Neural crest cell (in vitro differentiated cells): ENCODE measurements at regions not wholly inside any gene's neighbourhood (a gene's known extent, or its start where the extent isn't known, plus 50 kb on each side); places are given as distances from the start of the nearest gene placed in this dataset.

ENCODE experiments used
- DNase-seq: peaks from one replicate; pipeline ENCODE4 v3.0.0; 2021; ENCODE audit warnings: low read depth, mixed read lengths, low spot score
- H3K27ac Mint-ChIP-seq: one replicate; pipeline ENCODE4 v1.8.0; 2021; ENCODE audit warnings: mild to moderate bottlenecking, mixed read lengths; ENCODE audit not compliant: unreplicated experiment
- H3K27me3 Mint-ChIP-seq: 2 replicates; pipeline ENCODE4 v1.8.0; 2021; ENCODE audit warnings: low read depth, mild to moderate bottlenecking, mixed read lengths
- H3K36me3 Mint-ChIP-seq: 2 replicates; pipeline ENCODE4 v1.8.0; 2021; ENCODE audit warnings: low read depth, mild to moderate bottlenecking, mixed read lengths
- H3K4me1 Mint-ChIP-seq: 2 replicates; pipeline ENCODE4 v1.8.0; 2021; ENCODE audit warnings: mixed read lengths
- H3K4me3 Mint-ChIP-seq: one replicate; pipeline ENCODE4 v1.8.0; 2021; ENCODE audit warnings: mild to moderate bottlenecking, mixed read lengths
- H3K9me3 Mint-ChIP-seq: 2 replicates; pipeline ENCODE4 v1.8.0; 2021; ENCODE audit warnings: mixed read lengths
- CTCF ChIP-seq: fragments of 200-600 bp; sonication (generic); conservative IDR thresholded peaks from 2 replicates; pipeline ENCODE4 v1.5.0; 2021; ENCODE audit warnings: antibody characterized with exemption, mild to moderate bottlenecking

DNA sequence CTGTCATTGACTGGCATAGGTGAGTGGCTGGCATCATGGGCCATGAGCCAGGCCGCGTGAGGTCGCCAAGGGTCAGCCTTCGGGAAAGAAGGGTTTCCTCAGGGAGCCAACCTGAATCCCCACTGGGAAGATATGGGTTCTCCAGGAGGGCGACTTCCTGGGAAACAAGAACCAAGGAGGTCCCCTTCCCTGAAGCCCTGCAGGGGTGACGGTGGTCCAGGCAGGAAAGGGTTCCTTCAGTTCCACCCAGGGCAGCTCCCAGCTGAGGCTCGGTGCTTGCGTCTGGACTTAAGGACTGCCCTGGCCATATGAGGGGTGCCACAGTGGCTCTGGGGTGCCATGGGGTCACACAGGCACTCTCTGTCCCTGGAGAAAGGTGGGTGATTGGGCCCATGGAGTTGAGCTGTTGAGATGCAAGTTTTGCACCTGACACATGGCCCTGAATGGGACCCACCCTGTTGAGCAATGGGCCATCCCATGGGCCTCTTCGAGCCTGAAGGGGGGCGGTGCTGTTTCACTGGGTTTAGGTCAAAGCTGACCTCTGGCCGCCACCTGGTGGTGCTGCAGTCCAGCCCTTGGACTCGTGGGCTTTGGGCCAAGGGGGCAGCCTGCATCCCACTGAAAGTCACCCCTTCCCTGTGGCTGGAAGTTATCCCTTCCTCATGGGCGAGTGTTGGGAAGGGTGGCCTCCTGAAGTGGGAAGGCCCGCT lies 228.1 kb downstream of the SNRPN start:
- H3K27ac Mint-ChIP-seq: no peak overlapping the region
- no peaks in the 10 kb centered on the region for H3K27me3 Mint-ChIP-seq
- H3K4me1 Mint-ChIP-seq: no peaks in the 10 kb centered on the region
- H3K4me3 Mint-ChIP-seq: no peak overlapping the region
- H3K9me3 Mint-ChIP-seq: no peaks in the 10 kb centered on the region
- no peak for DNase-seq
- no peak for TF ChIP-seq CTCF
- H3K36me3 Mint-ChIP-seq: no peaks in the 10 kb centered on the region

GRCh38 chr15:25183581-25184251 lies 228.9 kb downstream of the SNRPN start:
- H3K4me3 Mint-ChIP-seq: no peak overlapping the region
- peaks cover 3% of the 10 kb centered on the region for H3K36me3 Mint-ChIP-seq
- no peaks in the 10 kb centered on the region for H3K27me3 Mint-ChIP-seq
- no peaks in the 10 kb centered on the region for H3K9me3 Mint-ChIP-seq
- DNase-seq: no peak
- H3K4me1 Mint-ChIP-seq: no peaks in the 10 kb centered on the region
- TF ChIP-seq CTCF: no peak
- no peak overlapping the region for H3K27ac Mint-ChIP-seq

DNA sequence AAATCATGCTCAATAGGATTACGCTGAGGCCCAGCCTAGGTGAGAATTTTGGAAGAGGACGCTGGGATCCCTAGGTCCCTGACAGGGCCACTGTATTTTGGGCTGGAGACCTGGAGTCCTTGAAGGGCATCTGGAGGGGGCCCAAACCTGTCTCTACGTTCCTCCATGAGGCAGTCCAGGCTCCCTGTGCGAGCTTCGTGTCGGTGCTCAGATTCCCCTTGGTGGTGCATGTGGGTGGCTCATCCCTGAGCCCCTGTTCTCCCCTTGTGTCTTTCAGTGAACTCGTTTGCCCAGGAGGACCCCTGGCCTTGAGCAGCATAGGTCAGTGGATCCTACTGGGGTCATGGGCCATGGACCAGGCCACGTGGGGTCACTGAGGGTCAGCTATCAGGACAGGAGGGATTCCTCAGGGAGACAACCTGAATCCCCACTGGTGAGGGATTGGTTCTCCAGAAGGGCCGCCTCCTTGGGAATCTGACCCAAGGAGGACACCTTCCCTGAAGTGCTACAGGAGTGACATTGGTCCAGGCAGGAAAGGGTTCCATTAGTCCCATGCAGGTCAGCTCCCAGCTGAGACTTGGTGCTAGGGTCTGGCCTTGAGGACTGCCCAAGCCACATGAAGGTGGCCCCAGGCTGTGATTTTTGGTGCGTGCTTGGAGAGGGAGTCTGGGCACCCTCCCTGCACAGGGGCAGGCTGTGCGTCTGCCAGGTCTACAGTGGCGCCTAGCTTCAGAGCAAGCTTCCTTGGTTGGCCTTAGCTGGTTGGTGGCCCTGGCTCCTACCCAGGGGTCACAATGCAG lies 229.8 kb downstream of the SNRPN start:
- peaks cover 3% of the 10 kb centered on the region for H3K36me3 Mint-ChIP-seq
- no peak for DNase-seq
- no peak overlapping the region for H3K27ac Mint-ChIP-seq
- TF ChIP-seq CTCF: no peak
- H3K4me1 Mint-ChIP-seq: no peaks in the 10 kb centered on the region
- H3K4me3 Mint-ChIP-seq: no peak overlapping the region
- H3K27me3 Mint-ChIP-seq: no peaks in the 10 kb centered on the region
- no peaks in the 10 kb centered on the region for H3K9me3 Mint-ChIP-seq

- Mint-ChIP-seq H3K27ac (no peak overlapping the region), H3K27me3 (no peaks in the 10 kb centered on the region), H3K4me3 (no peak overlapping the region), H3K4me1 (no peaks in the 10 kb centered on the region), H3K9me3 (no peaks in the 10 kb centered on the region), H3K36me3 (peaks cover 3% of the 10 kb centered on the region)
- TF ChIP-seq CTCF: no peak
- no peak for DNase-seq
Measured at GRCh38 chr15:25185156-25185710, 230.4 kb downstream of the SNRPN start.

- peaks cover 3% of the 10 kb centered on the region for H3K36me3 Mint-ChIP-seq
- H3K27me3 Mint-ChIP-seq: no peaks in the 10 kb centered on the region
- H3K27ac Mint-ChIP-seq: no peak overlapping the region
- no peak overlapping the region for H3K4me3 Mint-ChIP-seq
- no peaks in the 10 kb centered on the region for H3K4me1 Mint-ChIP-seq
- no peak for TF ChIP-seq CTCF
- DNase-seq: no peak
- no peaks in the 10 kb centered on the region for H3K9me3 Mint-ChIP-seq
Measured at GRCh38 chr15:25185791-25186190, 231.0 kb downstream of the SNRPN start.
